Astrocyte (in vitro differentiated cells and primary cell): ENCODE measurements at regions not wholly inside any gene's neighbourhood (a gene's known extent, or its start where the extent isn't known, plus 50 kb on each side); places are given as distances from the start of the nearest gene placed in this dataset.
"Not testable (repeated sequence)": the region's sequence is repeated elsewhere in the genome, so short reads cannot be mapped to it uniquely, and the experiment has no call there.

Source experiments
- DNase-seq: peaks from one replicate; pipeline ENCODE4 v3.0.0-alpha.2; 2010; ENCODE audit warnings: low read depth
- FAIRE-seq: peaks from 2 replicates; lab custom pipeline; 2011; peaks lifted over from hg19 to GRCh38; lab: Jason Lieb, UNC
- H2AFZ ChIP-seq: 2 replicates; pipeline ENCODE4 v1.6.0; 2012; ENCODE audit warnings: low read depth, low read length, inconsistent platforms
- H3K27ac ChIP-seq: 2 replicates; pipeline ENCODE4 v1.5.1; 2011; ENCODE audit warnings: low read depth, low read length, inconsistent platforms
- H3K27me3 ChIP-seq: 2 replicates; pipeline ENCODE4 v1.6.0; 2011; ENCODE audit warnings: low read length, inconsistent platforms; ENCODE audit not compliant: insufficient read depth
- H3K36me3 ChIP-seq: 2 replicates; pipeline ENCODE4 v1.5.1; 2011; ENCODE audit warnings: low read length, inconsistent platforms; ENCODE audit not compliant: insufficient read depth
- H3K4me1 ChIP-seq: 2 replicates; pipeline ENCODE4 v1.5.1; 2011; ENCODE audit warnings: low read length, inconsistent platforms; ENCODE audit not compliant: insufficient read depth
- H3K4me2 ChIP-seq: 2 replicates; pipeline ENCODE4 v1.6.0; 2012; ENCODE audit warnings: low read length, inconsistent platforms
- H3K4me3 ChIP-seq: 2 replicates; pipeline ENCODE4 v1.5.1; 2011; ENCODE audit warnings: low read depth, mild to moderate bottlenecking, low read length, inconsistent platforms; ENCODE audit not compliant: insufficient read depth
- H3K79me2 ChIP-seq: 2 replicates; pipeline ENCODE4 v1.6.0; 2012; ENCODE audit warnings: mild to moderate bottlenecking, low read length, inconsistent platforms; ENCODE audit not compliant: insufficient read depth
- H3K9ac ChIP-seq: 2 replicates; pipeline ENCODE4 v1.6.0; 2012; ENCODE audit warnings: mild to moderate bottlenecking, low read length, inconsistent platforms
- H3K9me3 ChIP-seq: 2 replicates; pipeline ENCODE4 v1.5.1; 2012; ENCODE audit warnings: low read depth, mild to moderate bottlenecking, low read length, inconsistent platforms; ENCODE audit not compliant: insufficient read depth
- H4K20me1 ChIP-seq: 2 replicates; pipeline ENCODE4 v1.6.0; 2012; ENCODE audit warnings: low read length, inconsistent platforms; ENCODE audit not compliant: insufficient read depth
- H3K27ac Mint-ChIP-seq: one replicate; pipeline ENCODE4 v1.8.0; 2021; ENCODE audit warnings: mild to moderate bottlenecking, mixed read lengths; ENCODE audit not compliant: unreplicated experiment
- H3K27me3 Mint-ChIP-seq: one replicate; pipeline ENCODE4 v1.8.0; 2021; ENCODE audit warnings: low read depth, mixed read lengths; ENCODE audit not compliant: unreplicated experiment
- H3K36me3 Mint-ChIP-seq: one replicate; pipeline ENCODE4 v1.8.0; 2021; ENCODE audit warnings: low read depth, mixed read lengths; ENCODE audit not compliant: unreplicated experiment
- H3K4me1 Mint-ChIP-seq: one replicate; pipeline ENCODE4 v1.8.0; 2021; ENCODE audit warnings: low read depth, mixed read lengths; ENCODE audit not compliant: unreplicated experiment
- H3K4me3 Mint-ChIP-seq: one replicate; pipeline ENCODE4 v1.8.0; 2021; ENCODE audit warnings: mild to moderate bottlenecking, moderate library complexity, mixed read lengths; ENCODE audit not compliant: unreplicated experiment
- H3K9me3 Mint-ChIP-seq: one replicate; pipeline ENCODE4 v1.8.0; 2021; ENCODE audit warnings: mild to moderate bottlenecking, mixed read lengths; ENCODE audit not compliant: unreplicated experiment
- CTCF ChIP-seq: IDR thresholded peaks from 2 replicates; pipeline ENCODE4 v1.5.1; 2011; ENCODE audit warnings: low read depth, mild to moderate bottlenecking, inconsistent platforms, low read length, moderate library complexity; ENCODE audit not compliant: insufficient read depth
- EZH2 ChIP-seq: IDR thresholded peaks from 2 replicates; pipeline ENCODE4 v1.6.1; 2012; ENCODE audit warnings: mild to moderate bottlenecking, low read length, inconsistent platforms; ENCODE audit not compliant: insufficient read depth

- no peaks in the 10 kb centered on the region for H3K79me2 ChIP-seq
- H4K20me1 ChIP-seq, result no peaks in the 10 kb centered on the region
- H3K9ac ChIP-seq, result no peak overlapping the region
- peaks cover 6% of the 10 kb centered on the region for H3K4me1 Mint-ChIP-seq
- no peaks in the 10 kb centered on the region for H3K27me3 ChIP-seq
- H3K9me3 Mint-ChIP-seq, result no peaks in the 10 kb centered on the region
- H3K27ac Mint-ChIP-seq, result no peak overlapping the region
- DNase-seq, result no peak
- no peak overlapping the region for H2AFZ ChIP-seq
- FAIRE-seq, result no peak
- no peaks in the 10 kb centered on the region for H3K36me3 ChIP-seq
- no peaks in the 10 kb centered on the region for H3K9me3 ChIP-seq
- H3K4me2 ChIP-seq, result no peak overlapping the region
- no peak overlapping the region for H3K27ac ChIP-seq
- no peak overlapping the region for H3K4me3 Mint-ChIP-seq
- no peak for TF ChIP-seq EZH2
- no peak for TF ChIP-seq CTCF
- H3K36me3 Mint-ChIP-seq, result no peaks in the 10 kb centered on the region
- H3K4me1 ChIP-seq, result no peaks in the 10 kb centered on the region
- H3K27me3 Mint-ChIP-seq, result peaks cover 4% of the 10 kb centered on the region
- no peak overlapping the region for H3K4me3 ChIP-seq
Observed at GRCh38 chr17:51362811-51363585, 102.7 kb downstream of the UTP18 start.

- Mint-ChIP-seq H3K4me1 (peaks cover 6% of the 10 kb centered on the region), H3K27me3 (peaks cover 22% of the 10 kb centered on the region), H3K36me3 (no peaks in the 10 kb centered on the region), H3K9me3 (no peaks in the 10 kb centered on the region), H3K27ac (no peak overlapping the region), H3K4me3 (no peak overlapping the region)
- H3K36me3 ChIP-seq, result no peaks in the 10 kb centered on the region
- no peak overlapping the region for H3K27ac ChIP-seq
- no peak overlapping the region for H3K9ac ChIP-seq
- no peak overlapping the region for H3K4me3 ChIP-seq
- no peak overlapping the region for H2AFZ ChIP-seq
- no peaks in the 10 kb centered on the region for H3K4me1 ChIP-seq
- H3K4me2 ChIP-seq, result no peak overlapping the region
- H3K27me3 ChIP-seq, result no peaks in the 10 kb centered on the region
- FAIRE-seq, result no peak
- TF ChIP-seq CTCF (no peak), EZH2 (no peak)
- H3K9me3 ChIP-seq, result no peaks in the 10 kb centered on the region
- no peaks in the 10 kb centered on the region for H3K79me2 ChIP-seq
- no peaks in the 10 kb centered on the region for H4K20me1 ChIP-seq
- no peak for DNase-seq
Observed at GRCh38 chr17:51365090-51365489, 104.7 kb downstream of the UTP18 start.

- H3K4me2 ChIP-seq, result no peak overlapping the region
- no peaks in the 10 kb centered on the region for H3K4me1 ChIP-seq
- H3K36me3 ChIP-seq, result no peaks in the 10 kb centered on the region
- DNase-seq (no peak), FAIRE-seq (no peak)
- TF ChIP-seq CTCF (no peak), EZH2 (no peak)
- no peak overlapping the region for H3K9ac ChIP-seq
- H2AFZ ChIP-seq, result no peak overlapping the region
- no peaks in the 10 kb centered on the region for H3K27me3 ChIP-seq
- H3K4me3 Mint-ChIP-seq, result no peak overlapping the region
- H3K79me2 ChIP-seq, result no peaks in the 10 kb centered on the region
- no peak overlapping the region for H3K27ac Mint-ChIP-seq
- peaks cover 22% of the 10 kb centered on the region for H3K27me3 Mint-ChIP-seq
- H3K4me1 Mint-ChIP-seq, result peaks cover 8% of the 10 kb centered on the region
- no peak overlapping the region for H3K4me3 ChIP-seq
- H3K27ac ChIP-seq, result no peak overlapping the region
- no peaks in the 10 kb centered on the region for H3K9me3 ChIP-seq
- H3K36me3 Mint-ChIP-seq, result no peaks in the 10 kb centered on the region
- no peaks in the 10 kb centered on the region for H4K20me1 ChIP-seq
- H3K9me3 Mint-ChIP-seq, result no peaks in the 10 kb centered on the region
Observed at GRCh38 chr17:51366866-51367265, 106.5 kb downstream of the UTP18 start.

GRCh38 chr17:51367836-51368235, 107.5 kb downstream of the UTP18 start:
- Mint-ChIP-seq H3K27me3 (peaks cover 22% of the 10 kb centered on the region), H3K4me1 (peaks cover 11% of the 10 kb centered on the region)
- not testable (repeated sequence) for H3K27me3 ChIP-seq, H3K4me1 ChIP-seq, H3K9me3 Mint-ChIP-seq, H3K36me3 Mint-ChIP-seq, DNase-seq, H3K4me2 ChIP-seq, H2AFZ ChIP-seq, H4K20me1 ChIP-seq, H3K9me3 ChIP-seq, H3K9ac ChIP-seq, H3K36me3 ChIP-seq, H3K27ac ChIP-seq, H3K4me3 Mint-ChIP-seq, H3K27ac Mint-ChIP-seq, FAIRE-seq, H3K4me3 ChIP-seq, H3K79me2 ChIP-seq
